H1 (cell line): ENCODE measurements at regions not wholly inside any gene's neighbourhood (a gene's known extent, or its start where the extent isn't known, plus 50 kb on each side); places are given as distances from the start of the nearest gene placed in this dataset.

Experiments
- CTCF ChIA-PET: fragments of 300-600 bp; sonication (Branson Sonifier 250); formaldehyde crosslinking; loops from one replicate; lab custom pipeline; 2021; ENCODE audit not compliant: partially characterized antibody; lab: Charles Lee
- POLR2A ChIA-PET: fragments of 300-600 bp; sonication (Branson Sonifier 250); formaldehyde crosslinking; loops from one replicate; lab custom pipeline; 2021; ENCODE audit warnings: inconsistent platforms; ENCODE audit not compliant: partially characterized antibody; lab: Charles Lee
- DNase-seq, 2 experiments: peaks; one replicate each; pipeline versions ENCODE4 v3.0.0 to v3.0.0-alpha.2; 2010 to 2022; ENCODE audit warnings: low spot score in 2 of 2, low read depth in 1 of 2, mixed read lengths in 1 of 2
- FAIRE-seq: peaks from 2 replicates; lab custom pipeline; 2011; peaks lifted over from hg19 to GRCh38; lab: Jason Lieb, UNC
- H2AFZ ChIP-seq: 2 replicates; pipeline ENCODE4 v1.8.1; 2012; ENCODE audit warnings: low read length, inconsistent platforms
- H2AK5ac ChIP-seq: 2 replicates; pipeline ENCODE4 v1.6.1; 2013; ENCODE audit warnings: low read depth, low read length
- H2BK120ac ChIP-seq: replicated peaks from 2 replicates; pipeline ENCODE3; 2013; ENCODE audit warnings: low read depth, low read length, inconsistent platforms
- H2BK12ac ChIP-seq: 2 replicates; pipeline ENCODE4 v1.6.1; 2013; ENCODE audit warnings: low read depth, low read length
- H2BK15ac ChIP-seq: 2 replicates; pipeline ENCODE4 v1.6.1; 2013; ENCODE audit warnings: low read length
- H2BK20ac ChIP-seq: 2 replicates; pipeline ENCODE4 v1.6.1; 2013; ENCODE audit warnings: low read length
- H2BK5ac ChIP-seq: 2 replicates; pipeline ENCODE4 v1.6.1; 2013; ENCODE audit warnings: low read depth, low read length
- H3K14ac ChIP-seq: 2 replicates; pipeline ENCODE4 v1.6.1; 2013; ENCODE audit warnings: inconsistent platforms; ENCODE audit not compliant: insufficient read length
- H3K18ac ChIP-seq: 2 replicates; pipeline ENCODE4 v1.6.1; 2013; ENCODE audit warnings: low read length; ENCODE audit errors: extremely low read depth
- H3K23ac ChIP-seq: 2 replicates; pipeline ENCODE4 v1.6.1; 2013; ENCODE audit warnings: inconsistent platforms; ENCODE audit not compliant: insufficient read length
- H3K23me2 ChIP-seq: 2 replicates; pipeline ENCODE4 v1.6.1; 2013; ENCODE audit warnings: low read depth, low read length
- H3K27ac ChIP-seq: 2 replicates; pipeline ENCODE4 v1.6.1; 2011; ENCODE audit warnings: low read depth, low read length, inconsistent platforms
- H3K27me3 ChIP-seq, 4 experiments: replicated peaks in 1 of 4; 1 replicate in 1 of 4; 2 replicates in 3 of 4; pipeline versions ENCODE4 v1.6.1 to v1.8.1; 2011 to 2013; ENCODE audit warnings: low read length in 3 of 4, mild to moderate bottlenecking in 3 of 4, inconsistent platforms in 2 of 4, mixed read lengths in 2 of 4, moderate library complexity in 1 of 4; ENCODE audit not compliant: control insufficient read depth in 3 of 4, insufficient read depth in 3 of 4; ENCODE audit errors: extremely low read depth in 1 of 4
- H3K36me3 ChIP-seq, 4 experiments: 2 replicates each; pipeline versions ENCODE4 v1.6.1 to v1.8.1; 2011 to 2013; ENCODE audit warnings: mild to moderate bottlenecking in 4 of 4, low read length in 3 of 4, moderate library complexity in 2 of 4, control low read depth in 1 of 4, inconsistent platforms in 1 of 4; ENCODE audit not compliant: insufficient read depth in 4 of 4, control insufficient read depth in 2 of 4
- H3K4ac ChIP-seq: replicated peaks from 2 replicates; pipeline ENCODE3; 2013; ENCODE audit warnings: low read length, low read depth, mixed read lengths, inconsistent platforms; ENCODE audit not compliant: insufficient read length
- H3K4me1 ChIP-seq, 4 experiments: replicated peaks in 1 of 4; 1 replicate in 1 of 4; 2 replicates in 3 of 4; pipeline versions ENCODE4 v1.6.1 to v1.8.1; 2011 to 2013; ENCODE audit warnings: low read length in 3 of 4, inconsistent platforms in 2 of 4, mixed read lengths in 1 of 4; ENCODE audit not compliant: insufficient read depth in 4 of 4, control insufficient read depth in 3 of 4
- H3K4me2 ChIP-seq, 2 experiments: 2 replicates each; pipeline versions ENCODE4 v1.6.1 to v1.8.1; 2011 to 2013; ENCODE audit warnings: low read depth in 2 of 2, low read length in 2 of 2, control low read depth in 1 of 2, inconsistent platforms in 1 of 2, mild to moderate bottlenecking in 1 of 2; ENCODE audit not compliant: insufficient read depth in 1 of 2
- H3K4me3 ChIP-seq, 4 experiments: fragments of 200-600, 300-600 bp in 1 of 4; sonication (generic), shearing (Covaris generic), sonication (Bioruptor Twin) in 1 of 4; 2 replicates each; pipeline versions ENCODE4 v1.5.1 to v1.8.1; 2011 to 2016; ENCODE audit warnings: low read length in 4 of 4, low read depth in 3 of 4, control low read depth in 2 of 4, inconsistent platforms in 2 of 4, mild to moderate bottlenecking in 2 of 4, mixed read lengths in 1 of 4, moderate library complexity in 1 of 4; ENCODE audit not compliant: insufficient read depth in 2 of 4; ENCODE audit errors: extremely low read depth in 1 of 4
- H3K56ac ChIP-seq: replicated peaks from 2 replicates; pipeline ENCODE3; 2013; ENCODE audit warnings: low read depth, mild to moderate bottlenecking, mixed read lengths, low read length, inconsistent platforms; ENCODE audit not compliant: insufficient read length
- H3K79me1 ChIP-seq: 2 replicates; pipeline ENCODE4 v1.6.1; 2013; ENCODE audit warnings: low read depth, low read length, control low read depth
- H3K79me2 ChIP-seq, 2 experiments: 2 replicates each; pipeline versions ENCODE4 v1.6.1 to v1.8.1; 2012 to 2013; ENCODE audit warnings: low read length in 2 of 2, mild to moderate bottlenecking in 2 of 2, inconsistent platforms in 1 of 2; ENCODE audit not compliant: insufficient read depth in 2 of 2, control insufficient read depth in 1 of 2
- H3K9ac ChIP-seq, 4 experiments: replicated peaks in 1 of 4; 1 replicate in 1 of 4; 2 replicates in 3 of 4; pipeline versions ENCODE4 v1.6.1 to v1.8.1; 2011 to 2013; ENCODE audit warnings: low read depth in 3 of 4, low read length in 3 of 4, control low read depth in 2 of 4, mild to moderate bottlenecking in 2 of 4, moderate library complexity in 2 of 4, inconsistent platforms in 1 of 4; ENCODE audit errors: extremely low read depth in 1 of 4
- H3K9me3 ChIP-seq, 2 experiments: 2 replicates each; pipeline versions ENCODE4 v1.6.1 to v1.8.1; 2012 to 2013; ENCODE audit warnings: mild to moderate bottlenecking in 2 of 2, moderate library complexity in 2 of 2, control low read depth in 1 of 2, inconsistent platforms in 1 of 2, low read depth in 1 of 2, low read length in 1 of 2, mixed read lengths in 1 of 2; ENCODE audit not compliant: insufficient read depth in 2 of 2
- H4K20me1 ChIP-seq, 2 experiments: replicated peaks in 1 of 2; 2 replicates each; pipeline versions ENCODE3 to v1.8.1; 2011 to 2013; ENCODE audit warnings: inconsistent platforms in 2 of 2, low read length in 2 of 2, mild to moderate bottlenecking in 1 of 2; ENCODE audit not compliant: insufficient read depth in 2 of 2, control insufficient read depth in 1 of 2
- H4K5ac ChIP-seq: 2 replicates; pipeline ENCODE4 v1.6.1; 2013; ENCODE audit warnings: low read length, low read depth, mixed read lengths, inconsistent platforms; ENCODE audit not compliant: insufficient read length
- H4K8ac ChIP-seq: 2 replicates; pipeline ENCODE4 v1.8.0; 2013; ENCODE audit warnings: mild to moderate bottlenecking, moderate library complexity, low read length, inconsistent platforms; ENCODE audit not compliant: insufficient read depth; ENCODE audit errors: extremely low read depth
- H4K91ac ChIP-seq: replicated peaks from 2 replicates; pipeline ENCODE3; 2013; ENCODE audit warnings: low read length, mixed read lengths, inconsistent platforms; ENCODE audit not compliant: insufficient read length
- ASH2L ChIP-seq: fragments of 200-600, 300-600 bp; sonication (generic); IDR thresholded peaks from one replicate; pipeline ENCODE4 v1.7.1; 2017; ENCODE audit warnings: low read length
- ATF3 ChIP-seq: IDR thresholded peaks from 2 replicates; pipeline ENCODE4 v1.6.1; 2011; ENCODE audit warnings: low read depth, mild to moderate bottlenecking, low read length; ENCODE audit not compliant: insufficient read depth
- BRCA1 ChIP-seq: IDR thresholded peaks from 2 replicates; pipeline ENCODE4 v1.6.1; 2012; ENCODE audit warnings: low read depth, low read length, improper control_type of control experiment
- CHD1 ChIP-seq: IDR thresholded peaks from 2 replicates; pipeline ENCODE4 v1.6.1; 2012; ENCODE audit warnings: low read depth, low read length, improper control_type of control experiment
- CTBP2 ChIP-seq: IDR thresholded peaks from 2 replicates; pipeline ENCODE4 v1.7.0; 2011; ENCODE audit warnings: borderline replicate concordance, mild to moderate bottlenecking, moderate library complexity, mixed read lengths, low read length; ENCODE audit not compliant: insufficient read depth, insufficient read length
- CTCF ChIP-seq, 3 experiments: IDR thresholded peaks; 1 replicate in 2 of 3; 2 replicates in 1 of 3; pipeline versions ENCODE4 v1.5.1 to v1.6.1; 2011; ENCODE audit warnings: low read length in 3 of 3, mild to moderate bottlenecking in 3 of 3, inconsistent platforms in 2 of 3, low read depth in 1 of 3, moderate library complexity in 1 of 3; ENCODE audit not compliant: insufficient read depth in 1 of 3; ENCODE audit errors: control extremely low read depth in 1 of 3
- GABPA ChIP-seq: IDR thresholded peaks from 2 replicates; pipeline ENCODE4 v1.6.1; 2011; ENCODE audit warnings: mild to moderate bottlenecking, low read length, moderate library complexity, borderline replicate concordance; ENCODE audit not compliant: insufficient read depth
- KDM5A ChIP-seq: fragments of 200-600 bp; IDR thresholded peaks from 2 replicates; pipeline ENCODE4 v1.7.1; 2012; ENCODE audit warnings: mild to moderate bottlenecking, low read length, inconsistent platforms, mixed read lengths
- RFX5 ChIP-seq: IDR thresholded peaks from 2 replicates; pipeline ENCODE4 v1.6.1; 2011; ENCODE audit warnings: low read depth, low read length, improper control_type of control experiment, borderline replicate concordance
- WGBS, 2 experiments: shearing (Covaris generic) in 1 of 2; methylation state at CpG; one replicate each; pipeline versions ENCODE4 v1.1.6 to v1.1.7; 2013 to 2015; ENCODE audit warnings: low lambda C conversion rate in 2 of 2, mixed read lengths in 2 of 2, inconsistent platforms in 1 of 2, low coverage in 1 of 2, missing lambda C conversion rate in 1 of 2; ENCODE audit not compliant: insufficient replicate concordance in 2 of 2, insufficient coverage in 1 of 2, insufficient read length in 1 of 2; ENCODE audit errors: extremely low coverage in 1 of 2, missing lambda C conversion rate in 1 of 2; 5-methylcytosine and 5-hydroxymethylcytosine counted together

- Histone ChIP-seq H3K9ac (no peak overlapping the region), H3K23me2 (no peaks in the 10 kb centered on the region), H3K4me2 (no peak overlapping the region), H3K4ac (no peak overlapping the region), H3K9me3 (no peaks in the 10 kb centered on the region), H4K20me1 (no peaks in the 10 kb centered on the region), H2BK12ac (no peak overlapping the region), H3K79me2 (no peaks in the 10 kb centered on the region), H4K91ac (no peak overlapping the region), H3K4me1 (no peaks in the 10 kb centered on the region), H3K56ac (no peak overlapping the region), H3K36me3 (no peaks in the 10 kb centered on the region), H2BK20ac (no peak overlapping the region), H3K27me3 (no peaks in the 10 kb centered on the region), H2AK5ac (no peak overlapping the region), H2BK5ac (no peak overlapping the region), H3K14ac (no peak overlapping the region), H2AFZ (no peak overlapping the region), H3K23ac (no peak overlapping the region), H3K18ac (no peak overlapping the region), H4K5ac (no peak overlapping the region), H4K8ac (no peak overlapping the region), H3K4me3 (no peak overlapping the region), H2BK15ac (no peak overlapping the region), H2BK120ac (no peak overlapping the region), H3K27ac (no peak overlapping the region), H3K79me1 (no peaks in the 10 kb centered on the region)
- FAIRE-seq (no peak), DNase-seq (no peak)
- ChIA-PET CTCF (interaction anchor here (0.7 kb wide), 1 partner anchor 157 kb away, joined by 3 read pairs; no protein-coding TSS in a partner anchor), POLR2A (no interaction called here)
- 90% methylated on average over 9 of the region's 11 CpGs; no CpG with 5 or more reads in 1 of the 2 experiments for WGBS, 2 experiments
- no peak for TF ChIP-seq GABPA
- TF ChIP-seq RFX5 = no peak
- TF ChIP-seq CHD1 = no peak
- TF ChIP-seq ATF3 = no peak
- no peak for TF ChIP-seq BRCA1
- no peak for TF ChIP-seq CTBP2
- no peak for TF ChIP-seq KDM5A
- TF ChIP-seq ASH2L = no peak
- TF ChIP-seq CTCF (IDR thresholded peaks at IDR 0.05; ENCODE audit: control extremely low read depth in 1 of 3, insufficient read depth in 1 of 3, low read depth in 1 of 3, low read length in 3 of 3) = no peak
These were observed 173.4 kb upstream of the TRIB2 start for GRCh38 chr2:12543076-12543977.
